SU-DHL-6 (cell line): ENCODE measurements at regions not wholly inside any gene's neighbourhood (a gene's known extent, or its start where the extent isn't known, plus 50 kb on each side); places are given as distances from the start of the nearest gene placed in this dataset.

Experiments
- EZH2phosphoT487 ChIP-seq: fragments of 200-600 bp; sonication (generic), shearing (Covaris generic); conservative IDR thresholded peaks from 2 replicates; pipeline ENCODE4 v1.6.1; 2018; ENCODE audit warnings: mild to moderate bottlenecking, antibody characterized with exemption, low read length, moderate library complexity, mixed read lengths
- TF ChIP-seq, protein P1 (sequence below): fragments of 200-600 bp; sonication (generic); IDR thresholded peaks from one replicate; pipeline ENCODE4 v1.5.1; 2017; ENCODE audit warnings: antibody characterized with exemption, mild to moderate bottlenecking, low read length, moderate library complexity; ENCODE audit not compliant: insufficient read depth, poor library complexity, severe bottlenecking

DNA sequence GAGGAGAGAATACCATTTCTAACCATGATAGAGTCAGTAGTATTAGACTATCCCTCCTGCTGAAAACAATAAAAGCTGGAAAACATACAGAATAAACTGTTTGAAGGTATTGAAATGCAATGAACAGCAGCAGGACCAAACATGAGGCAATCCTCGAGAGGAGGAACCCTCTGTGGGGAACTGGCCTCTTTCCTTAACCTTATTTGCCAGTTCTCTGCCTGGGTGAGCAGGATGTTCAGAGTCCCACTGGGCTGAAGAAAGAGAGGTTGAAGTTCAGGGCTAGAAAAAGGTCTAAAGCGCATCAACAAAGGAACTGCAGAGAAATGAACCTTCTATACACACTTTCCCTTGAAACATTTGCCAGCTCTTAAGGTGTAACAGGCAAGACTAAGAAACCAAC lies 79.8 kb upstream of the FHL2 start:
- no peak for TF ChIP-seq EZH2phosphoT487
- TF ChIP-seq, protein P1, sequence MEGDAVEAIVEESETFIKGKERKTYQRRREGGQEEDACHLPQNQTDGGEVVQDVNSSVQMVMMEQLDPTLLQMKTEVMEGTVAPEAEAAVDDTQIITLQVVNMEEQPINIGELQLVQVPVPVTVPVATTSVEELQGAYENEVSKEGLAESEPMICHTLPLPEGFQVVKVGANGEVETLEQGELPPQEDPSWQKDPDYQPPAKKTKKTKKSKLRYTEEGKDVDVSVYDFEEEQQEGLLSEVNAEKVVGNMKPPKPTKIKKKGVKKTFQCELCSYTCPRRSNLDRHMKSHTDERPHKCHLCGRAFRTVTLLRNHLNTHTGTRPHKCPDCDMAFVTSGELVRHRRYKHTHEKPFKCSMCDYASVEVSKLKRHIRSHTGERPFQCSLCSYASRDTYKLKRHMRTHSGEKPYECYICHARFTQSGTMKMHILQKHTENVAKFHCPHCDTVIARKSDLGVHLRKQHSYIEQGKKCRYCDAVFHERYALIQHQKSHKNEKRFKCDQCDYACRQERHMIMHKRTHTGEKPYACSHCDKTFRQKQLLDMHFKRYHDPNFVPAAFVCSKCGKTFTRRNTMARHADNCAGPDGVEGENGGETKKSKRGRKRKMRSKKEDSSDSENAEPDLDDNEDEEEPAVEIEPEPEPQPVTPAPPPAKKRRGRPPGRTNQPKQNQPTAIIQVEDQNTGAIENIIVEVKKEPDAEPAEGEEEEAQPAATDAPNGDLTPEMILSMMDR, result no peak
